H1 (cell line): ENCODE measurements at regions not wholly inside any gene's neighbourhood (a gene's known extent, or its start where the extent isn't known, plus 50 kb on each side); places are given as distances from the start of the nearest gene placed in this dataset.

Experiments
- CTCF ChIA-PET: fragments of 300-600 bp; sonication (Branson Sonifier 250); formaldehyde crosslinking; loops from one replicate; lab custom pipeline; 2021; ENCODE audit not compliant: partially characterized antibody; lab: Charles Lee
- POLR2A ChIA-PET: fragments of 300-600 bp; sonication (Branson Sonifier 250); formaldehyde crosslinking; loops from one replicate; lab custom pipeline; 2021; ENCODE audit warnings: inconsistent platforms; ENCODE audit not compliant: partially characterized antibody; lab: Charles Lee
- DNase-seq, 2 experiments: peaks; one replicate each; pipeline versions ENCODE4 v3.0.0 to v3.0.0-alpha.2; 2010 to 2022; ENCODE audit warnings: low spot score in 2 of 2, low read depth in 1 of 2, mixed read lengths in 1 of 2
- FAIRE-seq: peaks from 2 replicates; lab custom pipeline; 2011; peaks lifted over from hg19 to GRCh38; lab: Jason Lieb, UNC
- H2AFZ ChIP-seq: 2 replicates; pipeline ENCODE4 v1.8.1; 2012; ENCODE audit warnings: low read length, inconsistent platforms
- H2AK5ac ChIP-seq: 2 replicates; pipeline ENCODE4 v1.6.1; 2013; ENCODE audit warnings: low read depth, low read length
- H2BK120ac ChIP-seq: replicated peaks from 2 replicates; pipeline ENCODE3; 2013; ENCODE audit warnings: low read depth, low read length, inconsistent platforms
- H2BK12ac ChIP-seq: 2 replicates; pipeline ENCODE4 v1.6.1; 2013; ENCODE audit warnings: low read depth, low read length
- H2BK15ac ChIP-seq: 2 replicates; pipeline ENCODE4 v1.6.1; 2013; ENCODE audit warnings: low read length
- H2BK20ac ChIP-seq: 2 replicates; pipeline ENCODE4 v1.6.1; 2013; ENCODE audit warnings: low read length
- H2BK5ac ChIP-seq: 2 replicates; pipeline ENCODE4 v1.6.1; 2013; ENCODE audit warnings: low read depth, low read length
- H3K14ac ChIP-seq: 2 replicates; pipeline ENCODE4 v1.6.1; 2013; ENCODE audit warnings: inconsistent platforms; ENCODE audit not compliant: insufficient read length
- H3K18ac ChIP-seq: 2 replicates; pipeline ENCODE4 v1.6.1; 2013; ENCODE audit warnings: low read length; ENCODE audit errors: extremely low read depth
- H3K23ac ChIP-seq: 2 replicates; pipeline ENCODE4 v1.6.1; 2013; ENCODE audit warnings: inconsistent platforms; ENCODE audit not compliant: insufficient read length
- H3K23me2 ChIP-seq: 2 replicates; pipeline ENCODE4 v1.6.1; 2013; ENCODE audit warnings: low read depth, low read length
- H3K27ac ChIP-seq: 2 replicates; pipeline ENCODE4 v1.6.1; 2011; ENCODE audit warnings: low read depth, low read length, inconsistent platforms
- H3K27me3 ChIP-seq, 4 experiments: replicated peaks in 1 of 4; 1 replicate in 1 of 4; 2 replicates in 3 of 4; pipeline versions ENCODE4 v1.6.1 to v1.8.1; 2011 to 2013; ENCODE audit warnings: low read length in 3 of 4, mild to moderate bottlenecking in 3 of 4, inconsistent platforms in 2 of 4, mixed read lengths in 2 of 4, moderate library complexity in 1 of 4; ENCODE audit not compliant: control insufficient read depth in 3 of 4, insufficient read depth in 3 of 4; ENCODE audit errors: extremely low read depth in 1 of 4
- H3K36me3 ChIP-seq, 4 experiments: 2 replicates each; pipeline versions ENCODE4 v1.6.1 to v1.8.1; 2011 to 2013; ENCODE audit warnings: mild to moderate bottlenecking in 4 of 4, low read length in 3 of 4, moderate library complexity in 2 of 4, control low read depth in 1 of 4, inconsistent platforms in 1 of 4; ENCODE audit not compliant: insufficient read depth in 4 of 4, control insufficient read depth in 2 of 4
- H3K4ac ChIP-seq: replicated peaks from 2 replicates; pipeline ENCODE3; 2013; ENCODE audit warnings: low read length, low read depth, mixed read lengths, inconsistent platforms; ENCODE audit not compliant: insufficient read length
- H3K4me1 ChIP-seq, 4 experiments: replicated peaks in 1 of 4; 1 replicate in 1 of 4; 2 replicates in 3 of 4; pipeline versions ENCODE4 v1.6.1 to v1.8.1; 2011 to 2013; ENCODE audit warnings: low read length in 3 of 4, inconsistent platforms in 2 of 4, mixed read lengths in 1 of 4; ENCODE audit not compliant: insufficient read depth in 4 of 4, control insufficient read depth in 3 of 4
- H3K4me2 ChIP-seq, 2 experiments: 2 replicates each; pipeline versions ENCODE4 v1.6.1 to v1.8.1; 2011 to 2013; ENCODE audit warnings: low read depth in 2 of 2, low read length in 2 of 2, control low read depth in 1 of 2, inconsistent platforms in 1 of 2, mild to moderate bottlenecking in 1 of 2; ENCODE audit not compliant: insufficient read depth in 1 of 2
- H3K4me3 ChIP-seq, 4 experiments: fragments of 200-600, 300-600 bp in 1 of 4; sonication (generic), shearing (Covaris generic), sonication (Bioruptor Twin) in 1 of 4; 2 replicates each; pipeline versions ENCODE4 v1.5.1 to v1.8.1; 2011 to 2016; ENCODE audit warnings: low read length in 4 of 4, low read depth in 3 of 4, control low read depth in 2 of 4, inconsistent platforms in 2 of 4, mild to moderate bottlenecking in 2 of 4, mixed read lengths in 1 of 4, moderate library complexity in 1 of 4; ENCODE audit not compliant: insufficient read depth in 2 of 4; ENCODE audit errors: extremely low read depth in 1 of 4
- H3K56ac ChIP-seq: replicated peaks from 2 replicates; pipeline ENCODE3; 2013; ENCODE audit warnings: low read depth, mild to moderate bottlenecking, mixed read lengths, low read length, inconsistent platforms; ENCODE audit not compliant: insufficient read length
- H3K79me1 ChIP-seq: 2 replicates; pipeline ENCODE4 v1.6.1; 2013; ENCODE audit warnings: low read depth, low read length, control low read depth
- H3K79me2 ChIP-seq, 2 experiments: 2 replicates each; pipeline versions ENCODE4 v1.6.1 to v1.8.1; 2012 to 2013; ENCODE audit warnings: low read length in 2 of 2, mild to moderate bottlenecking in 2 of 2, inconsistent platforms in 1 of 2; ENCODE audit not compliant: insufficient read depth in 2 of 2, control insufficient read depth in 1 of 2
- H3K9ac ChIP-seq, 4 experiments: replicated peaks in 1 of 4; 1 replicate in 1 of 4; 2 replicates in 3 of 4; pipeline versions ENCODE4 v1.6.1 to v1.8.1; 2011 to 2013; ENCODE audit warnings: low read depth in 3 of 4, low read length in 3 of 4, control low read depth in 2 of 4, mild to moderate bottlenecking in 2 of 4, moderate library complexity in 2 of 4, inconsistent platforms in 1 of 4; ENCODE audit errors: extremely low read depth in 1 of 4
- H3K9me3 ChIP-seq, 2 experiments: 2 replicates each; pipeline versions ENCODE4 v1.6.1 to v1.8.1; 2012 to 2013; ENCODE audit warnings: mild to moderate bottlenecking in 2 of 2, moderate library complexity in 2 of 2, control low read depth in 1 of 2, inconsistent platforms in 1 of 2, low read depth in 1 of 2, low read length in 1 of 2, mixed read lengths in 1 of 2; ENCODE audit not compliant: insufficient read depth in 2 of 2
- H4K20me1 ChIP-seq, 2 experiments: replicated peaks in 1 of 2; 2 replicates each; pipeline versions ENCODE3 to v1.8.1; 2011 to 2013; ENCODE audit warnings: inconsistent platforms in 2 of 2, low read length in 2 of 2, mild to moderate bottlenecking in 1 of 2; ENCODE audit not compliant: insufficient read depth in 2 of 2, control insufficient read depth in 1 of 2
- H4K5ac ChIP-seq: 2 replicates; pipeline ENCODE4 v1.6.1; 2013; ENCODE audit warnings: low read length, low read depth, mixed read lengths, inconsistent platforms; ENCODE audit not compliant: insufficient read length
- H4K8ac ChIP-seq: 2 replicates; pipeline ENCODE4 v1.8.0; 2013; ENCODE audit warnings: mild to moderate bottlenecking, moderate library complexity, low read length, inconsistent platforms; ENCODE audit not compliant: insufficient read depth; ENCODE audit errors: extremely low read depth
- H4K91ac ChIP-seq: replicated peaks from 2 replicates; pipeline ENCODE3; 2013; ENCODE audit warnings: low read length, mixed read lengths, inconsistent platforms; ENCODE audit not compliant: insufficient read length
- MAFK ChIP-seq: IDR thresholded peaks from 2 replicates; pipeline ENCODE4 v1.6.1; 2012; ENCODE audit warnings: low read depth, mild to moderate bottlenecking, improper control_type of control experiment, low read length
- WGBS, 2 experiments: shearing (Covaris generic) in 1 of 2; methylation state at CpG; one replicate each; pipeline versions ENCODE4 v1.1.6 to v1.1.7; 2013 to 2015; ENCODE audit warnings: low lambda C conversion rate in 2 of 2, mixed read lengths in 2 of 2, inconsistent platforms in 1 of 2, low coverage in 1 of 2, missing lambda C conversion rate in 1 of 2; ENCODE audit not compliant: insufficient replicate concordance in 2 of 2, insufficient coverage in 1 of 2, insufficient read length in 1 of 2; ENCODE audit errors: extremely low coverage in 1 of 2, missing lambda C conversion rate in 1 of 2; 5-methylcytosine and 5-hydroxymethylcytosine counted together

DNA sequence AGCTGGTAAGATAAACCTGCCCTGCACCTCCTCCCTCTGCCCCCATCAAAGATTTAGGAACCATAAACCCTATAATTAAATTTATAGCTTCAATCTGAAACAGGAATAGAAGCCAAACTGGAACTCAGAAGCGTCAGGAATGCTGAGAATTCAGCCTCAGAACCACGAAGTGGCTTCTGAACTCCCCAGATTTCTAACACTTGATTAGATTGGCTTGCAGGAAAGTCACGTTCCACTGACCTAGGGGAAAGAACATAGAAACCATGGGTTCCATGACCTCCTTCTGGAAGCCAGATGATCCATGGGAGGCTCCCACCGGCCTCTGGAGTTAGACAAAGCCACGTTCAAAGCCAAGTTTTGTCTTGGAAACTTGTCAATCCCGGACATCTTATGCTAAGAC is 356.5 kb downstream of the MID1IP1 start:
- CTCF ChIA-PET, result interaction anchor here (1.1 kb wide), 1 partner anchor 8 kb away, joined by 3 read pairs; no protein-coding TSS in a partner anchor

More for the DNA sequence above, 356.5 kb downstream of the MID1IP1 start:
- 85% methylated on average over 6 of the region's 6 CpGs; no CpG with 5 or more reads in 1 of the 2 experiments for WGBS, 2 experiments
- Histone ChIP-seq H2BK20ac (no peak overlapping the region), H4K20me1 (no peaks in the 10 kb centered on the region), H2AK5ac (no peak overlapping the region), H4K8ac (no peak overlapping the region), H2BK5ac (no peak overlapping the region), H3K27ac (no peak overlapping the region), H3K56ac (no peak overlapping the region), H3K14ac (no peak overlapping the region), H3K4me3 (no peak overlapping the region), H3K4me2 (no peak overlapping the region), H3K79me2 (no peaks in the 10 kb centered on the region), H4K5ac (no peak overlapping the region), H3K36me3 (no peaks in the 10 kb centered on the region), H2BK15ac (no peak overlapping the region), H3K9me3 (no peaks in the 10 kb centered on the region), H3K23me2 (peaks cover 5% of the 10 kb centered on the region; the same call in 1 of the 2 replicates), H4K91ac (no peak overlapping the region), H3K18ac (no peak overlapping the region), H2BK120ac (no peak overlapping the region), H3K23ac (no peak overlapping the region), H3K79me1 (no peaks in the 10 kb centered on the region), H2AFZ (no peak overlapping the region), H3K9ac (no peak overlapping the region), H3K4me1 (no peaks in the 10 kb centered on the region), H2BK12ac (no peak overlapping the region), H3K4ac (no peak overlapping the region), H3K27me3 (peaks cover 0 to 3% (median 2%) of the 10 kb centered on the region in 4 experiments; a peak in 4 of 7 replicates)
- FAIRE-seq (no peak), DNase-seq (no peak)
- TF ChIP-seq MAFK, result no peak
- POLR2A ChIA-PET, result interaction anchor here (0.7 kb wide), 1 partner anchor 278 kb away, joined by 3 read pairs; no protein-coding TSS in a partner anchor
